ENCODE measurements at regions not wholly inside any gene's neighbourhood (a gene's known extent, or its start where the extent isn't known, plus 50 kb on each side); places are given as distances from the start of the nearest gene placed in this dataset.

- TF ChIP-seq TEAD4 (IDR thresholded peaks at IDR 0.05; ENCODE audit: low read depth, low read length) (no peak), JUN (IDR thresholded peaks at IDR 0.05; ENCODE audit: low read depth, low read length) (no peak), RBBP5 (IDR thresholded peaks at IDR 0.05; ENCODE audit: borderline replicate concordance, low read depth, low read length) (no peak), TAF1 (IDR thresholded peaks at IDR 0.05; ENCODE audit: low read depth, low read length) (no peak), POLR2AphosphoS5 (IDR thresholded peaks at IDR 0.05; ENCODE audit: low read depth, low read length) (no peak), CTCF (IDR thresholded peaks at IDR 0.05; ENCODE audit: control extremely low read depth in 1 of 3, insufficient read depth in 1 of 3, low read depth in 1 of 3, low read length in 3 of 3) (no peak), POLR2A (IDR thresholded peaks at IDR 0.05; ENCODE audit: control extremely low read depth in 1 of 2, low read depth in 2 of 2, low read length in 2 of 2) (no peak), ATF2 (IDR thresholded peaks at IDR 0.05; ENCODE audit: low read length) (no peak), CREB1 (IDR thresholded peaks at IDR 0.05) (no peak), BRCA1 (IDR thresholded peaks at IDR 0.05; ENCODE audit: low read depth, low read length) (no peak), USF2 (IDR thresholded peaks at IDR 0.05; ENCODE audit: low read length) (no peak)
- TF ChIP-seq, protein P1, sequence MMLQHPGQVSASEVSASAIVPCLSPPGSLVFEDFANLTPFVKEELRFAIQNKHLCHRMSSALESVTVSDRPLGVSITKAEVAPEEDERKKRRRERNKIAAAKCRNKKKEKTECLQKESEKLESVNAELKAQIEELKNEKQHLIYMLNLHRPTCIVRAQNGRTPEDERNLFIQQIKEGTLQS (IDR thresholded peaks at IDR 0.05; ENCODE audit: insufficient read depth, low read depth, low read length): no peak
These were observed 236.1 kb downstream of the FBXO8 start for GRCh38 chr4:174047363-174047762.
